ENCODE measurements at regions not wholly inside any gene's neighbourhood (a gene's known extent, or its start where the extent isn't known, plus 50 kb on each side); places are given as distances from the start of the nearest gene placed in this dataset.

DNA sequence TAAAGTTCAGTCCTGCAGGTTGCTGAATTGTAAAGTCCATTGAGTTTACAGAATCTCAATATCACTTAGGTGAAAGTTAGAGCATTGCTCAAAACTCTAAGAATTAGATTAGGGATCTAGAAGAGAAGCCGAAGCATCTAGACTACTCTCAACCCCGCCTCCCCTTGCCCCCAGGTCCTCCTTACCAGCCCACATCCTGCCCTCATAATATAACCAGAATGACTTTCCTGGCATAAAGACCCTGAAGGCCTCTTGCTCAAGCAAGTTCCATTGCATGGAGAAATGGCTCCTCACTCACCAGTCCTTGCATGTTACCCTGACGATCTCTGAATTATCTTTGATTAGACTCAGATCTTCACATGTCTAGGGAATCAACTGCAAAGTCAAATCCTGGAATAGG is 78.8 kb downstream of the SPATA31C2 start:
- Histone ChIP-seq H3K4me3 (ENCODE audit: low read depth in 1 of 2, low read length in 1 of 2) (no peak overlapping the region), H3K4me1 (ENCODE audit: control insufficient read depth in 1 of 2, insufficient read depth in 1 of 2, low read depth in 1 of 2, low read length in 1 of 2) (no peaks in the 10 kb centered on the region), H3K36me3 (no peaks in the 10 kb centered on the region), H3K27ac (no peak overlapping the region), H3K27me3 (no peaks in the 10 kb centered on the region), H3K9me3 (no peaks in the 10 kb centered on the region)
- TF ChIP-seq, protein P1, sequence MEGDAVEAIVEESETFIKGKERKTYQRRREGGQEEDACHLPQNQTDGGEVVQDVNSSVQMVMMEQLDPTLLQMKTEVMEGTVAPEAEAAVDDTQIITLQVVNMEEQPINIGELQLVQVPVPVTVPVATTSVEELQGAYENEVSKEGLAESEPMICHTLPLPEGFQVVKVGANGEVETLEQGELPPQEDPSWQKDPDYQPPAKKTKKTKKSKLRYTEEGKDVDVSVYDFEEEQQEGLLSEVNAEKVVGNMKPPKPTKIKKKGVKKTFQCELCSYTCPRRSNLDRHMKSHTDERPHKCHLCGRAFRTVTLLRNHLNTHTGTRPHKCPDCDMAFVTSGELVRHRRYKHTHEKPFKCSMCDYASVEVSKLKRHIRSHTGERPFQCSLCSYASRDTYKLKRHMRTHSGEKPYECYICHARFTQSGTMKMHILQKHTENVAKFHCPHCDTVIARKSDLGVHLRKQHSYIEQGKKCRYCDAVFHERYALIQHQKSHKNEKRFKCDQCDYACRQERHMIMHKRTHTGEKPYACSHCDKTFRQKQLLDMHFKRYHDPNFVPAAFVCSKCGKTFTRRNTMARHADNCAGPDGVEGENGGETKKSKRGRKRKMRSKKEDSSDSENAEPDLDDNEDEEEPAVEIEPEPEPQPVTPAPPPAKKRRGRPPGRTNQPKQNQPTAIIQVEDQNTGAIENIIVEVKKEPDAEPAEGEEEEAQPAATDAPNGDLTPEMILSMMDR (IDR thresholded peaks at IDR 0.05): no peak

DNA sequence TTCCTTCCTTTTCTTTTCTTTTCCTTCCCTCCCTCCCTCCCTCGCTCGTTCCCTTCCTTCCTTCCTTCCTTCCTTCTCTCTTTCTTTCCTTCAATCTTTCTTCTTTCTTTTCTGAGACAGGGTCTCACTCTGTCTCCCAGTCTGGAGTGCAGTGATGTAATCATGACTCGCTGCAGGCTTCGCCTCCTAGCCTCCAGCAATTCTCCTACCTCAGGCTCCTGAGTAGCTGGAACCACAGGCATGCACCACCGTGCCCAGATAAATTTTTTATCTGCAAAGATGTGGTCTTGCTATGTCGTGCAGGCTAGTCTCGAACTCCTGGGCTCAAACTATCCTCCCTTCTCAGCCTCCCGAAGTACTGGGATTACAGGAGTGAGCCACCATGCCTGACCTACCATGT is 81.4 kb downstream of the SPATA31C2 start:
- Histone ChIP-seq H3K27ac (no peak overlapping the region), H3K9me3 (no peaks in the 10 kb centered on the region), H3K4me1 (ENCODE audit: control insufficient read depth in 1 of 2, insufficient read depth in 1 of 2, low read depth in 1 of 2, low read length in 1 of 2) (no peaks in the 10 kb centered on the region), H3K4me3 (ENCODE audit: low read depth in 1 of 2, low read length in 1 of 2) (no peak overlapping the region), H3K27me3 (no peaks in the 10 kb centered on the region), H3K36me3 (no peaks in the 10 kb centered on the region)
- TF ChIP-seq, protein P1 (IDR thresholded peaks at IDR 0.05): no peak

DNA sequence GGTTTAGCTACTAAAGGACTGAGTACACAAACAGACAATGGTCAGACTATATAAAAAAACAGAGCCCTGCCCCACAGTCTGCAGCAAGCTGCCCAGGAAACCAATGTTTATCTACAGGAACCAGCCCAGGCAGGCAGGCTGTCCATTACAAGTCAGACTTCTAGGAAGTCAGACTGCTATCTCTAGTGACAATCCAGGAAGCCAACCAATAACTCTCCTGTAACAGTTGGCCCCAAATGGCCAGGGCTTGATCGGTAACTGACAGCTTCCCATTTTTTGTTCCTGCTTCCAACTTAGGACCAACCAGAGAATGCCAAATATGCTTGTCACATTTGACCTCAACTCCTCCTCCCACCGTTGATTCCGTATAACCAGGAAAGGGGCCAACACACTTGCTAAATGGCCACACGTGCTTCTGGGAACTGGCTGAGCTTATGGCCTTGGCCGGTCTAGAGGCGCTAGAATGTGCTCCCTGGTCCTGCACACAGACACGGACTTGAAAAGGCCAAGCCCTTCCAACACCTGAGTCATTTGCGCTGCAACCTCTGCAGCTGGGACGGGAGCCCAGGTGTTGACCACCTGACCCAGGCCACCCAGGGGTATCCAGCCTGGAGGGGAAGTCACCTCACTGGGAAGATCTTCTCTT is 79.6 kb upstream of the CDK20 start:
- Histone ChIP-seq H3K27ac (no peak overlapping the region), H3K4me3 (ENCODE audit: low read depth in 1 of 2, low read length in 1 of 2) (no peak overlapping the region), H3K9me3 (no peaks in the 10 kb centered on the region), H3K27me3 (no peaks in the 10 kb centered on the region), H3K4me1 (ENCODE audit: control insufficient read depth in 1 of 2, insufficient read depth in 1 of 2, low read depth in 1 of 2, low read length in 1 of 2) (no peaks in the 10 kb centered on the region), H3K36me3 (no peaks in the 10 kb centered on the region)
- TF ChIP-seq, protein P1 (IDR thresholded peaks at IDR 0.05): no peak

DNA sequence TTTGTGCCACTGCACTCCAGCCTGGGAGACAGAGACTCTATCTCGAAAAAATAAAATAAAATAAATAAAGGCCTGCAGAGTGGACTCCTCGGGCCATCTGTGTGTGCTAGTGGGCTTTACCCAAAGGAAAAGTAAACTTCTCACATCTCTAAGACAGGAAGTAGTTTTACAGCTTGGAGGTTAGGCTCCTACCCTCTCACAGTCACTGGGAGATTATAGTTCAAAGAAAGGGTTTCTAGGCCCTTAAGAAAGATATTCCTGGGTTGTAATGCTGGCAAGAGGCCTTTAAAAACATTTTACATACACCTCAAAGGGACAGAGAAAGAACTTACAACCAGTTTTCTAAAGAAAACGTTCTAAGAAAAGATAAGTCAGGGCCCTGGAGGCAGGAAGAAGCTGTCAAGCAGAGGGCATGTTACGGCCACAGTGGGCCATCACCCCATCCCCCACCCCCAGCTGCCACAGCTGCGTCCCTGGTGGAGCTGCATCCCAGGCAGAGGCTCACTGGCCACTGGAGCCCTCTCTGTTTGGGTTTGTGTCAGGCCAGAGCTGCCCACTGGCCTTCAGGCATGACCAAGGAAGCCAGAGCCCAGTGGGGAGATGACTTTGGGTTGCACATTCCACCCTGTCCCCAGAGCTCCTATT is 78.1 kb upstream of the CDK20 start:
- no peak overlapping the region for H3K27ac ChIP-seq
- no peaks in the 10 kb centered on the region for H3K36me3 ChIP-seq
- H3K4me1 ChIP-seq (ENCODE audit: control insufficient read depth in 1 of 2, insufficient read depth in 1 of 2, low read depth in 1 of 2, low read length in 1 of 2): no peaks in the 10 kb centered on the region
- TF ChIP-seq, protein P1 (IDR thresholded peaks at IDR 0.05): no peak
- H3K4me3 ChIP-seq (ENCODE audit: low read depth in 1 of 2, low read length in 1 of 2): no peak overlapping the region
- no peaks in the 10 kb centered on the region for H3K9me3 ChIP-seq
- H3K27me3 ChIP-seq: no peaks in the 10 kb centered on the region

DNA sequence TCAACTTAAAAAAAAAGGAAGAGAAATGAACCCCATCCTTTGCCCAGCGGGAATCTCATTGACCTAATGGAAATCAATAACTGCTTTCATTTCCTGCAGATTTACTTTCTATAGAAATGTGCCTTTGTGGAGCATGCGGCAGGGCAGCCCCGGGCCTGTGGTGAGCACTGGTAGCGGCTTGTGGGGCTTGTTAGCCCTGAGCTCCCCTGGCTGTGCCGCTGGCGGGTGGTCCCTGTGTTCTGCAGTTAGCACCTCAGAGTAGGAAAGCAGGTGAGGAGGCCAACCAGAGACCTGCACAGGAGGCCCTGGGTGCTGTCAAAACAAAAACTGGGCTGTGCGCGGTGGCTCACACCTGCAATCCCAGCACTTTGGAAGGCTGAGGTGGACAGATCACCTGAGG is 76.8 kb upstream of the CDK20 start:
- no peaks in the 10 kb centered on the region for H3K36me3 ChIP-seq
- no peak overlapping the region for H3K4me3 ChIP-seq (ENCODE audit: low read depth in 1 of 2, low read length in 1 of 2)
- TF ChIP-seq, protein P1 (IDR thresholded peaks at IDR 0.05): no peak
- H3K27me3 ChIP-seq: no peaks in the 10 kb centered on the region
- H3K27ac ChIP-seq: no peak overlapping the region
- H3K4me1 ChIP-seq (ENCODE audit: control insufficient read depth in 1 of 2, insufficient read depth in 1 of 2, low read depth in 1 of 2, low read length in 1 of 2): no peaks in the 10 kb centered on the region
- H3K9me3 ChIP-seq: no peaks in the 10 kb centered on the region
